ENCODE measurements at regions not wholly inside any gene's neighbourhood (a gene's known extent, or its start where the extent isn't known, plus 50 kb on each side); places are given as distances from the start of the nearest gene placed in this dataset.

GRCh38 chr13:93146584-93147297 lies 79.9 kb upstream of the GPC6 start:
- no peak for DNase-seq

- no peak for DNase-seq
Measured at GRCh38 chr13:93147298-93147645, 79.3 kb upstream of the GPC6 start.

GRCh38 chr13:93147946-93148345 lies 78.7 kb upstream of the GPC6 start:
- DNase-seq = no peak

GRCh38 chr13:93151277-93151676 lies 75.3 kb upstream of the GPC6 start:
- no peak for DNase-seq

- no peak for DNase-seq
Measured at GRCh38 chr13:93158565-93158964, 68.0 kb upstream of the GPC6 start.

- no peak for DNase-seq
Measured at GRCh38 chr13:93169980-93170379, 56.6 kb upstream of the GPC6 start.

GRCh38 chr13:93172109-93172508 lies 54.5 kb upstream of the GPC6 start:
- no peak for DNase-seq

- no peak for DNase-seq
Measured at GRCh38 chr13:93173654-93174053, 53.0 kb upstream of the GPC6 start.

- DNase-seq = no peak
Measured at GRCh38 chr13:93174260-93174659, 52.3 kb upstream of the GPC6 start.
